ENCODE measurements at regions not wholly inside any gene's neighbourhood (a gene's known extent, or its start where the extent isn't known, plus 50 kb on each side); places are given as distances from the start of the nearest gene placed in this dataset.

DNA sequence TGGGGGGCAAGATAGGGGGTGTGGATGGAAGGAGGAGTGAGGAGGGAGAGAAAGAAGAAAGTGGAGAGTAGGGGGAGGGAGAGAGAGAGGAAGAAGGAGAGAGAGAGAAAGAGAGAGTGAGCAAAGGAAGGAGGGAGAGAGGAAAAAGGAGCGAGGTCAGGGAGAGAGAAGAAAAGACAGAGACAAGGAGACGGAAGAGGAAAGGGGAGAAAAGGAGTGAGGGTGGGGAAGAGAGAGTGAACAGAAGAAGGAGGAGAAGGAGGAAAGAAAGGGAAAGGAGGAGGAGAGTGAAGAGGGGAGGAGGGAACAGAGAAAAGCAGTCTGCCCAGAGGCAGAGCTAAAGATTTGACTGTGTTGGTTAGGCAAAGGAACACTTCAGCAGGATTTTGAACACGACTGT, 181.6 kb downstream of the MID1IP1 start:
- Histone ChIP-seq H3K9me3 (no peaks in the 10 kb centered on the region), H3K27ac (no peak overlapping the region), H3K27me3 (no peaks in the 10 kb centered on the region), H3K4me3 (replicated peaks in 1 of 3) (no peak overlapping the region), H3K36me3 (no peaks in the 10 kb centered on the region), H3K4me1 (no peaks in the 10 kb centered on the region)
- intact Hi-C loops (cut with DNase I): loop anchor here (10.0 kb wide), 1 partner anchor 228 kb away; no protein-coding TSS in a partner anchor
- TF ChIP-seq POLR2A (IDR thresholded peaks at IDR 0.05): no peak
- TF ChIP-seq, protein P1, sequence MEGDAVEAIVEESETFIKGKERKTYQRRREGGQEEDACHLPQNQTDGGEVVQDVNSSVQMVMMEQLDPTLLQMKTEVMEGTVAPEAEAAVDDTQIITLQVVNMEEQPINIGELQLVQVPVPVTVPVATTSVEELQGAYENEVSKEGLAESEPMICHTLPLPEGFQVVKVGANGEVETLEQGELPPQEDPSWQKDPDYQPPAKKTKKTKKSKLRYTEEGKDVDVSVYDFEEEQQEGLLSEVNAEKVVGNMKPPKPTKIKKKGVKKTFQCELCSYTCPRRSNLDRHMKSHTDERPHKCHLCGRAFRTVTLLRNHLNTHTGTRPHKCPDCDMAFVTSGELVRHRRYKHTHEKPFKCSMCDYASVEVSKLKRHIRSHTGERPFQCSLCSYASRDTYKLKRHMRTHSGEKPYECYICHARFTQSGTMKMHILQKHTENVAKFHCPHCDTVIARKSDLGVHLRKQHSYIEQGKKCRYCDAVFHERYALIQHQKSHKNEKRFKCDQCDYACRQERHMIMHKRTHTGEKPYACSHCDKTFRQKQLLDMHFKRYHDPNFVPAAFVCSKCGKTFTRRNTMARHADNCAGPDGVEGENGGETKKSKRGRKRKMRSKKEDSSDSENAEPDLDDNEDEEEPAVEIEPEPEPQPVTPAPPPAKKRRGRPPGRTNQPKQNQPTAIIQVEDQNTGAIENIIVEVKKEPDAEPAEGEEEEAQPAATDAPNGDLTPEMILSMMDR (IDR thresholded peaks at IDR 0.05): no peak
- 41 to 71% methylated on average over 3 of the region's 3 CpGs for WGBS, 2 donors
- DNase-seq: no peak

DNA sequence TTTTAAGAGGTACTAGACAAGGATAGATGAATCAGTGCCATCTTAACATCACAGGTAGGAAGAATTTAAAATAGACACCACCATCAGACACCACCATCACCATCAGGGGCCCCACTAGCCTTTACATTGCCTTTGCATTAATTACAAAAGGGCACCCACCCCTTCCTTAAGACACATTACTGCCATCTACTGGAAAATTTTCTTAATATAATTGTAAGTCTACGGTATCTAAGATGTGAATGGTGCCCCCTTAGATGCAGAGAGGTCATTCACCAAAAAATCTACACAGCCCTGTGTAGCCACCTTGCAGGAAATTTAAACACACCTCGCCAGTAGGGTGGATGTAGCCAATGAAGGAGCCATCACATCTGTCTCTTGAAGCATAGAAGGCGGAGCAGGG, 184.1 kb downstream of the MID1IP1 start:
- no peak for DNase-seq
- H3K9me3 ChIP-seq: no peaks in the 10 kb centered on the region
- intact Hi-C loops (cut with DNase I): loop anchor here (10.0 kb wide), 1 partner anchor 231 kb away; no protein-coding TSS in a partner anchor
- no peaks in the 10 kb centered on the region for H3K27me3 ChIP-seq
- WGBS, 2 donors: 56 to 73% methylated on average over 3 of the region's 3 CpGs
- H3K27ac ChIP-seq: no peak overlapping the region
- no peaks in the 10 kb centered on the region for H3K36me3 ChIP-seq
- TF ChIP-seq, protein P1 (IDR thresholded peaks at IDR 0.05): peak in 2 of 6 experiments; percentile 17 to 23
- no peak for TF ChIP-seq POLR2A (IDR thresholded peaks at IDR 0.05)
- H3K4me3 ChIP-seq (replicated peaks in 1 of 3): no peak overlapping the region
- H3K4me1 ChIP-seq: no peaks in the 10 kb centered on the region

DNA sequence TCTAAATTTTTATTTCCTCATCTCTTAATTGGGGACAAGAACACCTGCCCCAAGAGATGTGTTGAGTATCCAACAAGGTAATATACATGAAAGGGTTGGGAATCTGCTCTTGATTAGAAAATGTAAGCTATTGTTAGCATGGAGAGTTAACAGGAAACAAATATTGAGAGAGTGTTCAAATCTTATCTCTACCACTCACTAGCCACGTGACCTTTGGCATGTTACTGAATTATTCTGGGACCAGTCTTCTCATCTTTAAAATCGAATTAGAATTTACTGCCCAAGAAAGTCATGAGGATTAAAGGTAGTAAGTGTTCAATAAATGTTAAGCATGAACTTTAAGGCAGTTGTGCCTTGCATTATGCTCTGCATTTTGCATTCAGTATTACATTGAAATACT, 184.7 kb downstream of the MID1IP1 start:
- DNase-seq: no peak
- Histone ChIP-seq H3K4me1 (no peaks in the 10 kb centered on the region), H3K27ac (no peak overlapping the region), H3K4me3 (replicated peaks in 1 of 3) (no peak overlapping the region), H3K36me3 (no peaks in the 10 kb centered on the region), H3K9me3 (no peaks in the 10 kb centered on the region), H3K27me3 (no peaks in the 10 kb centered on the region)
- 61 to 74% methylated on average over 2 of the region's 2 CpGs for WGBS, 2 donors
- intact Hi-C loops (cut with DNase I): loop anchor here (10.0 kb wide), 1 partner anchor 231 kb away; no protein-coding TSS in a partner anchor
- TF ChIP-seq, protein P1 (IDR thresholded peaks at IDR 0.05): no peak
- TF ChIP-seq POLR2A (IDR thresholded peaks at IDR 0.05): no peak

DNA sequence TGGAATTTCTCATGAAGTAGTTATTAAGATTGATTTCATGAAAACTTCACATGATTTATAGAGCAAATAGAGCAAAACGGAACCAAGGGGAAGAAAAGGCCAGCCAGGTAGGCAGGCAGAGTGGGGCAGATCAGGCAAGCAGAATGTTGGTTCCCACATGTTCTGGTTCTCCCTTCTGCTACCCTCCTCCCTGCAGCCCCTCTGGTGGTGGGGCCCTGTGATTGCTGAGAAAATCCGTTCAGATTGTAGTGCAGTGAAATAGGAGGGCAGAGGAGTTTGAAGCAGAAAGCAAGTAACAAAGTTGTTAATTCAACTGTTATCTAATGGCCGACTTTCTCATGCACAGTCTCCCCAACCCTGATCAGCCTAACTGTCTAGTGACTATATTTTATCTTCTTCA, 185.3 kb downstream of the MID1IP1 start:
- Histone ChIP-seq H3K36me3 (no peaks in the 10 kb centered on the region), H3K27me3 (no peaks in the 10 kb centered on the region), H3K27ac (no peak overlapping the region), H3K4me3 (replicated peaks in 1 of 3) (no peak overlapping the region), H3K9me3 (no peaks in the 10 kb centered on the region), H3K4me1 (no peaks in the 10 kb centered on the region)
- no peak for DNase-seq
- 81 to 87% methylated on average over 3 of the region's 3 CpGs for WGBS, 2 donors
- TF ChIP-seq POLR2A (IDR thresholded peaks at IDR 0.05): no peak
- TF ChIP-seq, protein P1 (IDR thresholded peaks at IDR 0.05): no peak
- intact Hi-C loops (cut with DNase I): loop anchor here (10.0 kb wide), 1 partner anchor 232 kb away; no protein-coding TSS in a partner anchor

DNA sequence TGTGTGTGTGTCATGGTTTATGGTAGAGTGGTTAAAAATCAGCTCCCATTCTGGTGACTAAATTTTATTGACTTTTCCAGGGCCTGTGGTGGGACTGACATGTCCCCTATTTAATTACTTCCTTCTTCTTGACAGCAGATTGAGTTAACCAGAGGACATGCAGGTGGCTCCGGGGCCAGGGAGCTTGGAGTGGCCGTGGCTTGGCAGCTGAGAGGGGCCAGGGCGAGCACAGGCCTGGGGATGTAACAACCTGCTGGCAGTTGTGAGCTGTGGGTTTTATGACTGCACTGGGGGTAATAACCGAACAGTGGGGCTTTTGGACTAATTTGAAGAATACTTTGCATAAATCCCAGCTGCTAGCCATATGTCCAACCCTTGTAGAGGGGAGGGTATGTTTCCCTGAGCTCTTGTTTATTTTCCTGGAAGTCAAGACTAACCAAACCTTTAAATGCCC, 186.0 kb downstream of the MID1IP1 start:
- no peaks in the 10 kb centered on the region for H3K36me3 ChIP-seq
- intact Hi-C loops (cut with DNase I): loop anchor here (10.0 kb wide), 1 partner anchor 232 kb away; no protein-coding TSS in a partner anchor
- TF ChIP-seq, protein P1 (IDR thresholded peaks at IDR 0.05): no peak
- TF ChIP-seq POLR2A (IDR thresholded peaks at IDR 0.05): no peak
- 66 to 86% methylated on average over 4 of the region's 4 CpGs for WGBS, 2 donors
- no peaks in the 10 kb centered on the region for H3K27me3 ChIP-seq
- no peak for DNase-seq
- H3K4me1 ChIP-seq: no peaks in the 10 kb centered on the region
- no peak overlapping the region for H3K27ac ChIP-seq
- no peak overlapping the region for H3K4me3 ChIP-seq (replicated peaks in 1 of 3)
- no peaks in the 10 kb centered on the region for H3K9me3 ChIP-seq

Measured in thyroid gland (tissue), 4 donors.